DND-41 (cell line): ENCODE measurements at regions not wholly inside any gene's neighbourhood (a gene's known extent, or its start where the extent isn't known, plus 50 kb on each side); places are given as distances from the start of the nearest gene placed in this dataset.

Experiments
- ATAC-seq: fragments of 200-7000 bp; cut with Tn5 transposase; 3 replicates; pipeline ENCODE4 v1.9.1; 2021; ENCODE audit warnings: low read depth; ENCODE audit not compliant: insufficient read depth
- DNase-seq: peaks from one replicate; pipeline ENCODE4 v3.0.0-alpha.2; 2020
- H2AFZ ChIP-seq: 2 replicates; pipeline ENCODE4 v1.6.0; 2012; ENCODE audit warnings: low read depth, low read length
- H3K27ac ChIP-seq: 2 replicates; pipeline ENCODE4 v1.5.1; 2012; ENCODE audit warnings: low read length, inconsistent platforms
- H3K27me3 ChIP-seq: fragments of 200-600 bp; sonication (generic); 2 replicates; pipeline ENCODE4 v1.6.0; 2012; ENCODE audit warnings: low read length, mild to moderate bottlenecking, inconsistent platforms; ENCODE audit not compliant: insufficient read depth, poor library complexity
- H3K36me3 ChIP-seq: 2 replicates; pipeline ENCODE4 v1.5.1; 2012; ENCODE audit warnings: low read length, inconsistent platforms; ENCODE audit not compliant: insufficient read depth
- H3K4me1 ChIP-seq: 2 replicates; pipeline ENCODE4 v1.5.1; 2012; ENCODE audit warnings: mild to moderate bottlenecking, low read length; ENCODE audit not compliant: insufficient read depth
- H3K4me2 ChIP-seq: 2 replicates; pipeline ENCODE4 v1.6.0; 2012; ENCODE audit warnings: mild to moderate bottlenecking, moderate library complexity, low read length, inconsistent platforms; ENCODE audit not compliant: insufficient read depth
- H3K4me3 ChIP-seq, 2 experiments: fragments of 200-600 bp in 1 of 2; shearing (Covaris generic) in 1 of 2; 2 replicates each; pipeline ENCODE4 v1.5.1; 2012 to 2016; ENCODE audit warnings: inconsistent platforms in 2 of 2, low read length in 2 of 2, mild to moderate bottlenecking in 2 of 2, low read depth in 1 of 2, moderate library complexity in 1 of 2
- H3K79me2 ChIP-seq: 2 replicates; pipeline ENCODE4 v1.6.0; 2012; ENCODE audit warnings: low read length, inconsistent platforms; ENCODE audit not compliant: insufficient read depth
- H3K9ac ChIP-seq: 2 replicates; pipeline ENCODE4 v1.6.0; 2012; ENCODE audit warnings: low read depth, mild to moderate bottlenecking, inconsistent platforms, low read length, moderate library complexity
- H3K9me3 ChIP-seq: 2 replicates; pipeline ENCODE4 v1.5.1; 2012; ENCODE audit warnings: low read length, moderate library complexity, mild to moderate bottlenecking, inconsistent platforms; ENCODE audit not compliant: insufficient read depth, severe bottlenecking
- H4K20me1 ChIP-seq: 2 replicates; pipeline ENCODE4 v1.6.0; 2012; ENCODE audit warnings: low read length; ENCODE audit not compliant: insufficient read depth
- CTCF ChIP-seq: IDR thresholded peaks from 2 replicates; pipeline ENCODE4 v1.5.1; 2012; ENCODE audit warnings: borderline replicate concordance, low read length, moderate library complexity, mild to moderate bottlenecking; ENCODE audit not compliant: poor library complexity, severe bottlenecking; ENCODE audit errors: extremely low read depth
- EZH2 ChIP-seq: IDR thresholded peaks from 3 replicates; pipeline ENCODE4 v1.6.1; 2012; ENCODE audit warnings: borderline replicate concordance, low read depth, mild to moderate bottlenecking, moderate library complexity, low read length, inconsistent platforms; ENCODE audit not compliant: severe bottlenecking

- Histone ChIP-seq H3K4me2 (no peak overlapping the region), H3K9ac (no peak overlapping the region), H3K27ac (no peak overlapping the region), H3K27me3 (no peaks in the 10 kb centered on the region), H3K36me3 (peaks cover 18% of the 10 kb centered on the region), H3K4me3 (no peak overlapping the region), H3K4me1 (no peaks in the 10 kb centered on the region), H2AFZ (no peak overlapping the region), H4K20me1 (no peaks in the 10 kb centered on the region), H3K9me3 (no peaks in the 10 kb centered on the region), H3K79me2 (no peaks in the 10 kb centered on the region)
- no peak for TF ChIP-seq CTCF
- TF ChIP-seq EZH2: no peak
- no peak for ATAC-seq
- DNase-seq: no peak
Measured at GRCh38 chr13:73745190-73745589, 389.0 kb downstream of the KLF12 start.

GRCh38 chr13:73742982-73743381 is 391.2 kb downstream of the KLF12 start:
- DNase-seq (no peak), ATAC-seq (no peak)
- Histone ChIP-seq H4K20me1 (no peaks in the 10 kb centered on the region), H3K36me3 (peaks cover 8% of the 10 kb centered on the region), H3K4me3 (no peak overlapping the region), H3K9ac (no peak overlapping the region), H3K27me3 (no peaks in the 10 kb centered on the region), H3K4me2 (no peak overlapping the region), H3K79me2 (no peaks in the 10 kb centered on the region; the same call in 1 of the 2 replicates), H2AFZ (no peak overlapping the region), H3K9me3 (no peaks in the 10 kb centered on the region), H3K4me1 (no peaks in the 10 kb centered on the region), H3K27ac (no peak overlapping the region)
- TF ChIP-seq CTCF: no peak
- no peak for TF ChIP-seq EZH2

- Histone ChIP-seq H2AFZ (no peak overlapping the region), H3K27me3 (no peaks in the 10 kb centered on the region), H3K4me2 (no peak overlapping the region), H3K36me3 (peaks cover 8% of the 10 kb centered on the region), H3K9me3 (no peaks in the 10 kb centered on the region), H3K79me2 (no peaks in the 10 kb centered on the region; the same call in 1 of the 2 replicates), H3K9ac (no peak overlapping the region), H3K4me1 (no peaks in the 10 kb centered on the region), H3K27ac (no peak overlapping the region), H3K4me3 (no peak overlapping the region), H4K20me1 (no peaks in the 10 kb centered on the region)
- TF ChIP-seq EZH2: no peak
- TF ChIP-seq CTCF: no peak
- no peak for DNase-seq
- no peak; the same call in 2 of the 3 replicates for ATAC-seq
Measured at GRCh38 chr13:73741742-73742141, 392.5 kb downstream of the KLF12 start.

GRCh38 chr13:73741111-73741510 is 393.1 kb downstream of the KLF12 start:
- H3K4me2 ChIP-seq: no peak overlapping the region

More at GRCh38 chr13:73741111-73741510, 393.1 kb downstream of the KLF12 start:
- H4K20me1 ChIP-seq: no peaks in the 10 kb centered on the region
- no peaks in the 10 kb centered on the region for H3K27me3 ChIP-seq
- ATAC-seq (peak; percentile 49; the same call in 1 of the 3 replicates), DNase-seq (no peak)
- H3K9me3 ChIP-seq: no peaks in the 10 kb centered on the region
- no peaks in the 10 kb centered on the region; the same call in 1 of the 2 replicates for H3K79me2 ChIP-seq
- no peak for TF ChIP-seq CTCF
- TF ChIP-seq EZH2: no peak
- H3K4me3 ChIP-seq: no peak overlapping the region
- no peak overlapping the region for H2AFZ ChIP-seq
- H3K9ac ChIP-seq: no peak overlapping the region
- no peak overlapping the region for H3K27ac ChIP-seq
- no peaks in the 10 kb centered on the region for H3K4me1 ChIP-seq
- H3K36me3 ChIP-seq: peaks cover 11% of the 10 kb centered on the region
